DND-41 (cell line): ENCODE measurements at regions not wholly inside any gene's neighbourhood (a gene's known extent, or its start where the extent isn't known, plus 50 kb on each side); places are given as distances from the start of the nearest gene placed in this dataset.

Experiments
- EZH2 ChIP-seq: IDR thresholded peaks from 3 replicates; pipeline ENCODE4 v1.6.1; 2012; ENCODE audit warnings: borderline replicate concordance, low read depth, mild to moderate bottlenecking, moderate library complexity, low read length, inconsistent platforms; ENCODE audit not compliant: severe bottlenecking
- TF ChIP-seq, protein P1 (sequence below): IDR thresholded peaks from 2 replicates; pipeline ENCODE4 v1.5.1; 2012; ENCODE audit warnings: borderline replicate concordance, low read length, moderate library complexity, mild to moderate bottlenecking; ENCODE audit not compliant: poor library complexity, severe bottlenecking; ENCODE audit errors: extremely low read depth

DNA sequence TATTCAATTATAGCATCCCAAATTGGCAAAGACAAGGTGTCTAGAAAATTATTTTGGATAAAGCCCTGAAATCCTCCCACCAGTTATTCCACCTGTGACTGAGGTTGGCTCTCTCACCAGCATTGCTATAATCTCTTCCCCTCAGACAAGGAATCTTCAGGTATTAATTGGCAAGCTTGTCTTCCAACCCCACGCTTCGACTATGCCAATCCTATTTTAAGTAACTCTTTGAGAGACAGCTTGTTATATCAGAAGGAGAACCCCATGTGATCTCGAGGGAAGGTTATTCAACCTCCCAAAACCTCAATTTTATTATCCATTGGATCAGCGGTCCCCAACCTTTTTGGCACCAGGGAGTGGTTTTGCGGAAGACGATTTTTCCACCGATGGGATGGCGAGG is 54.5 kb upstream of the NEDD4L start:
- TF ChIP-seq EZH2 = no peak
- TF ChIP-seq, protein P1, sequence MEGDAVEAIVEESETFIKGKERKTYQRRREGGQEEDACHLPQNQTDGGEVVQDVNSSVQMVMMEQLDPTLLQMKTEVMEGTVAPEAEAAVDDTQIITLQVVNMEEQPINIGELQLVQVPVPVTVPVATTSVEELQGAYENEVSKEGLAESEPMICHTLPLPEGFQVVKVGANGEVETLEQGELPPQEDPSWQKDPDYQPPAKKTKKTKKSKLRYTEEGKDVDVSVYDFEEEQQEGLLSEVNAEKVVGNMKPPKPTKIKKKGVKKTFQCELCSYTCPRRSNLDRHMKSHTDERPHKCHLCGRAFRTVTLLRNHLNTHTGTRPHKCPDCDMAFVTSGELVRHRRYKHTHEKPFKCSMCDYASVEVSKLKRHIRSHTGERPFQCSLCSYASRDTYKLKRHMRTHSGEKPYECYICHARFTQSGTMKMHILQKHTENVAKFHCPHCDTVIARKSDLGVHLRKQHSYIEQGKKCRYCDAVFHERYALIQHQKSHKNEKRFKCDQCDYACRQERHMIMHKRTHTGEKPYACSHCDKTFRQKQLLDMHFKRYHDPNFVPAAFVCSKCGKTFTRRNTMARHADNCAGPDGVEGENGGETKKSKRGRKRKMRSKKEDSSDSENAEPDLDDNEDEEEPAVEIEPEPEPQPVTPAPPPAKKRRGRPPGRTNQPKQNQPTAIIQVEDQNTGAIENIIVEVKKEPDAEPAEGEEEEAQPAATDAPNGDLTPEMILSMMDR = no peak
